CD14-positive monocyte (primary cell): ENCODE measurements at regions not wholly inside any gene's neighbourhood (a gene's known extent, or its start where the extent isn't known, plus 50 kb on each side); places are given as distances from the start of the nearest gene placed in this dataset.

Experiments used
- DNase-seq, 3 donors: peaks; one replicate each; pipeline ENCODE4 v3.0.0-alpha.2; 2011 to 2022
- H2AFZ ChIP-seq: 2 replicates; pipeline ENCODE4 v1.6.0; 2012; ENCODE audit warnings: mild to moderate bottlenecking, low read depth, low read length, inconsistent platforms; ENCODE audit not compliant: insufficient read depth, poor library complexity, severe bottlenecking
- H3K27ac ChIP-seq, 2 donors: 1 replicate in 1 of 2; 2 replicates in 1 of 2; pipeline ENCODE4 v1.5.1; 2012 to 2013; ENCODE audit warnings: low read length in 2 of 2, control low read depth in 1 of 2, inconsistent platforms in 1 of 2, low read depth in 1 of 2, mild to moderate bottlenecking in 1 of 2
- H3K27me3 ChIP-seq, 2 donors: one replicate each; pipeline versions ENCODE4 v1.6.0 to v1.6.1; 2011 to 2013; ENCODE audit warnings: low read length in 2 of 2; ENCODE audit not compliant: control insufficient read depth in 2 of 2, insufficient read depth in 2 of 2
- H3K36me3 ChIP-seq, 2 donors: replicated peaks in 1 of 2; 1 replicate in 1 of 2; 2 replicates in 1 of 2; pipeline versions ENCODE4 v1.5.1 to v1.6.1; 2012 to 2013; ENCODE audit warnings: low read length in 2 of 2, control low read depth in 1 of 2, inconsistent platforms in 1 of 2, mild to moderate bottlenecking in 1 of 2; ENCODE audit not compliant: insufficient read depth in 2 of 2, control insufficient read depth in 1 of 2
- H3K4me1 ChIP-seq, 2 donors: 1 replicate in 1 of 2; 2 replicates in 1 of 2; pipeline versions ENCODE4 v1.5.1 to v1.6.1; 2012 to 2013; ENCODE audit warnings: low read length in 2 of 2, control low read depth in 1 of 2, inconsistent platforms in 1 of 2, mild to moderate bottlenecking in 1 of 2, moderate library complexity in 1 of 2; ENCODE audit not compliant: insufficient read depth in 2 of 2, control insufficient read depth in 1 of 2
- H3K4me2 ChIP-seq: replicated peaks from 2 replicates; pipeline ENCODE3; 2012; ENCODE audit warnings: low read length, moderate library complexity, mild to moderate bottlenecking; ENCODE audit not compliant: poor library complexity, severe bottlenecking; ENCODE audit errors: extremely low read depth
- H3K4me3 ChIP-seq, 3 experiments: fragments of 200-600 bp in 1 of 3; sonication (generic) in 1 of 3; replicated peaks in 1 of 3; 1 replicate in 2 of 3; 2 replicates in 1 of 3; pipeline ENCODE4 v1.5.1; 2011 to 2013; ENCODE audit warnings: low read length in 3 of 3, mild to moderate bottlenecking in 3 of 3, control low read depth in 2 of 3, low read depth in 2 of 3, inconsistent platforms in 1 of 3, moderate library complexity in 1 of 3
- H3K79me2 ChIP-seq: 2 replicates; pipeline ENCODE4 v1.6.0; 2012; ENCODE audit warnings: mild to moderate bottlenecking, control low read depth, inconsistent platforms, low read length, moderate library complexity; ENCODE audit not compliant: insufficient read depth
- H3K9ac ChIP-seq: 2 replicates; pipeline ENCODE4 v1.6.0; 2017; ENCODE audit warnings: low read length, mild to moderate bottlenecking; ENCODE audit not compliant: insufficient read depth, poor library complexity, severe bottlenecking
- H3K9me3 ChIP-seq, 2 donors: replicated peaks in 1 of 2; 1 replicate in 1 of 2; 2 replicates in 1 of 2; pipeline versions ENCODE4 v1.5.1 to v1.6.1; 2012 to 2013; ENCODE audit warnings: low read length in 2 of 2, control low read depth in 1 of 2; ENCODE audit not compliant: control insufficient read depth in 1 of 2, insufficient read depth in 1 of 2
- H4K20me1 ChIP-seq: 2 replicates; pipeline ENCODE4 v1.6.0; 2012; ENCODE audit warnings: mild to moderate bottlenecking, low read length, control low read depth, moderate library complexity; ENCODE audit not compliant: insufficient read depth
- H3K27ac Mint-ChIP-seq, 7 donors: one replicate each; pipeline ENCODE4 v1.8.0; 2020; ENCODE audit warnings: mild to moderate bottlenecking in 7 of 7, mixed read lengths in 7 of 7, moderate library complexity in 6 of 7, inconsistent platforms in 2 of 7
- H3K27me3 Mint-ChIP-seq, 3 donors: one replicate each; pipeline ENCODE4 v1.8.0; 2021 to 2022; ENCODE audit warnings: low read depth in 3 of 3, mild to moderate bottlenecking in 3 of 3, mixed read lengths in 3 of 3, moderate library complexity in 3 of 3, inconsistent platforms in 1 of 3
- H3K36me3 Mint-ChIP-seq, 2 donors: one replicate each; pipeline ENCODE4 v1.8.0; 2020; ENCODE audit warnings: mixed read lengths in 2 of 2, inconsistent platforms in 1 of 2, mild to moderate bottlenecking in 1 of 2
- H3K4me1 Mint-ChIP-seq: one replicate; pipeline ENCODE4 v1.8.0; 2020; ENCODE audit warnings: mild to moderate bottlenecking, mixed read lengths
- H3K4me3 Mint-ChIP-seq, 2 donors: one replicate each; pipeline ENCODE4 v1.8.0; 2020; ENCODE audit warnings: mild to moderate bottlenecking in 2 of 2, mixed read lengths in 2 of 2, moderate library complexity in 1 of 2
- H3K9me3 Mint-ChIP-seq, 7 donors: one replicate each; pipeline ENCODE4 v1.8.0; 2020 to 2022; ENCODE audit warnings: mixed read lengths in 7 of 7, mild to moderate bottlenecking in 6 of 7, moderate library complexity in 6 of 7, inconsistent platforms in 2 of 7
- WGBS: methylation state at CpG from one replicate; pipeline ENCODE4 v1.1.5; 2013; ENCODE audit warnings: missing lambda C conversion rate; ENCODE audit not compliant: insufficient coverage; 5-methylcytosine and 5-hydroxymethylcytosine counted together
- intact Hi-C, 2 donors: fragments of 100-400 bp; cut with micrococcal nuclease; formaldehyde crosslinking; loops; one replicate each; pipeline versions ENCODE4 v1.15.0 to v1.15.1; 2023
- TF ChIP-seq, protein P1 (sequence below): fragments of 200-600 bp; IDR thresholded peaks from one replicate; pipeline ENCODE4 v1.8.0; 2022; ENCODE audit warnings: antibody characterized with exemption, mild to moderate bottlenecking

DNA sequence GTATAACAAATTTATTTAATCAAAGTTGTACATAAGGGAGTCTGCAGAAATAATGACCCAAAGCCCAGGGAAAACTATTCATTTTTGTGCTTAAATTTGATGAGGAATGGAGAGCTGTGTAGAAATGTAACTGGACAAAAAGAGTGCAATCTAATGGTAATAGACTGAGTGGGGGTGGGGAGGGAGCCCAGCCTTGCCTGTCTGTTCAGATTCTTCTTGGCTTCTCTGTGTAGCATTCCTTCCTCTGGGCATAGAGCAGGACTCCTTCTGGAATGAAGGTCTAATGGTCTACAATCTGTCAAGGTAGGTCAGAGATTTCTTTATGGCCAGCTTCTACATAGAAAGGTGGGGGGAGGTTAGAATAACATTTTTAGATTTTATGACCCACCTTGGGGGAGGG is 126.1 kb downstream of the SYT10 start:
- peaks cover 6 to 23% (median 14%) of the 10 kb centered on the region in 7 donors for H3K9me3 Mint-ChIP-seq
- Histone ChIP-seq H3K9ac (no peak overlapping the region), H3K79me2 (no peaks in the 10 kb centered on the region), H3K27me3 (no peaks in the 10 kb centered on the region), H3K4me1 (no peaks in the 10 kb centered on the region), H2AFZ (no peak overlapping the region), H3K4me2 (no peak overlapping the region), H3K4me3 (no peak overlapping the region), H3K9me3 (peaks cover 19 to 23% of the 10 kb centered on the region in 2 donors), H3K27ac (no peak overlapping the region), H4K20me1 (no peaks in the 10 kb centered on the region), H3K36me3 (no peaks in the 10 kb centered on the region)
- H3K27ac Mint-ChIP-seq = no peak overlapping the region
- intact Hi-C loops = no loop called here
- TF ChIP-seq, protein P1, sequence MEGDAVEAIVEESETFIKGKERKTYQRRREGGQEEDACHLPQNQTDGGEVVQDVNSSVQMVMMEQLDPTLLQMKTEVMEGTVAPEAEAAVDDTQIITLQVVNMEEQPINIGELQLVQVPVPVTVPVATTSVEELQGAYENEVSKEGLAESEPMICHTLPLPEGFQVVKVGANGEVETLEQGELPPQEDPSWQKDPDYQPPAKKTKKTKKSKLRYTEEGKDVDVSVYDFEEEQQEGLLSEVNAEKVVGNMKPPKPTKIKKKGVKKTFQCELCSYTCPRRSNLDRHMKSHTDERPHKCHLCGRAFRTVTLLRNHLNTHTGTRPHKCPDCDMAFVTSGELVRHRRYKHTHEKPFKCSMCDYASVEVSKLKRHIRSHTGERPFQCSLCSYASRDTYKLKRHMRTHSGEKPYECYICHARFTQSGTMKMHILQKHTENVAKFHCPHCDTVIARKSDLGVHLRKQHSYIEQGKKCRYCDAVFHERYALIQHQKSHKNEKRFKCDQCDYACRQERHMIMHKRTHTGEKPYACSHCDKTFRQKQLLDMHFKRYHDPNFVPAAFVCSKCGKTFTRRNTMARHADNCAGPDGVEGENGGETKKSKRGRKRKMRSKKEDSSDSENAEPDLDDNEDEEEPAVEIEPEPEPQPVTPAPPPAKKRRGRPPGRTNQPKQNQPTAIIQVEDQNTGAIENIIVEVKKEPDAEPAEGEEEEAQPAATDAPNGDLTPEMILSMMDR = no peak
- H3K4me1 Mint-ChIP-seq = no peaks in the 10 kb centered on the region
- H3K36me3 Mint-ChIP-seq = no peaks in the 10 kb centered on the region
- DNase-seq = no peak
- H3K27me3 Mint-ChIP-seq = no peaks in the 10 kb centered on the region
- no peak overlapping the region for H3K4me3 Mint-ChIP-seq

DNA sequence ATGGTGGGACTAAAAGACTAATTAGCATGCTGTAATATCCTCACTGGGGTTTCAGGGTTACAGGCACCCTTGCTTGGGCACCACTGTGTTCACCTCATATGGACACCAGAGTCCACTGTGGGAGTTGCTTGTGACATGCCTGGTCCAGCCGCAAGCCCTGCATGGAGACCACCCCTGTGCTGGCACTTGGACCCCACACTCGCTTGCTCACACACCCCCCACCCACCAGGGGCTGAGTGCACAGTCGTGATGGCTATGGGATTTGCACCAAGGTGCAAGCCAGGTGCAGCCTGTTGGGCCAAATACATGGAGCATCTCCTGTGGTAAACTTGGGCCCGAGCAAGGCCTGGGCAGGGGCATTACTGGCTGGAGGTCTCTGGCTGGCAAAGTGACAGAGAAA is 129.1 kb downstream of the SYT10 start:
- H3K36me3 Mint-ChIP-seq = no peaks in the 10 kb centered on the region
- H3K27ac Mint-ChIP-seq = peak overlapping the region in 1 of 7 donors; percentile 82
- H3K4me1 Mint-ChIP-seq = no peaks in the 10 kb centered on the region
- H3K79me2 ChIP-seq = no peaks in the 10 kb centered on the region
- no peak for DNase-seq
- intact Hi-C loops = no loop called here
- peaks cover 6 to 30% (median 11%) of the 10 kb centered on the region in 7 donors for H3K9me3 Mint-ChIP-seq
- no peak overlapping the region for H2AFZ ChIP-seq
- TF ChIP-seq, protein P1 = no peak
- no peak overlapping the region for H3K4me2 ChIP-seq
- 86% methylated on average over 2 of the region's 4 CpGs for WGBS
- no peaks in the 10 kb centered on the region for H3K36me3 ChIP-seq
- H3K9ac ChIP-seq = no peak overlapping the region
- H3K9me3 ChIP-seq = peaks cover 23 to 34% of the 10 kb centered on the region in 2 donors
- H3K27me3 Mint-ChIP-seq = no peaks in the 10 kb centered on the region
- no peak overlapping the region for H3K27ac ChIP-seq
- H3K4me3 ChIP-seq = no peak overlapping the region
- no peaks in the 10 kb centered on the region for H4K20me1 ChIP-seq
- H3K4me3 Mint-ChIP-seq = no peak overlapping the region
- no peaks in the 10 kb centered on the region for H3K4me1 ChIP-seq
- H3K27me3 ChIP-seq = no peaks in the 10 kb centered on the region
